CD8-positive, alpha-beta memory T cell (primary cell): ENCODE measurements at regions not wholly inside any gene's neighbourhood (a gene's known extent, or its start where the extent isn't known, plus 50 kb on each side); places are given as distances from the start of the nearest gene placed in this dataset.

Experiments
- CTCF ChIA-PET: fragments of 350-600 bp; sonication (Branson Sonifier 250); formaldehyde crosslinking; loops from one replicate; lab custom pipeline; 2021; ENCODE audit warnings: antibody characterized with exemption; lab: Charles Lee
- POLR2A ChIA-PET: fragments of 350-600 bp; sonication (Branson Sonifier 250); formaldehyde crosslinking; loops from one replicate; lab custom pipeline; 2021; ENCODE audit warnings: antibody characterized with exemption; lab: Charles Lee
- DNase-seq, 5 donors: peaks; one replicate each; pipeline versions ENCODE4 v3.0.0 to v3.0.0-alpha.2; 2020 to 2022; ENCODE audit warnings: mixed read lengths in 1 of 5
- H3K27ac ChIP-seq: one replicate; pipeline ENCODE4 v1.7.0; 2013; ENCODE audit warnings: low read depth, mild to moderate bottlenecking, low read length, moderate library complexity
- H3K27me3 ChIP-seq: 2 replicates; pipeline ENCODE4 v1.7.0; 2013; ENCODE audit warnings: low read length, mild to moderate bottlenecking; ENCODE audit not compliant: insufficient read depth, poor library complexity, severe bottlenecking
- H3K36me3 ChIP-seq: 2 replicates; pipeline ENCODE4 v1.7.0; 2013; ENCODE audit warnings: mild to moderate bottlenecking, low read length, moderate library complexity; ENCODE audit not compliant: insufficient read depth
- H3K4me1 ChIP-seq: 2 replicates; pipeline ENCODE4 v1.7.0; 2013; ENCODE audit warnings: mild to moderate bottlenecking, low read length, moderate library complexity; ENCODE audit not compliant: insufficient read depth
- H3K4me3 ChIP-seq: 2 replicates; pipeline ENCODE4 v1.7.0; 2013; ENCODE audit warnings: mild to moderate bottlenecking, low read length
- H3K9me3 ChIP-seq: 2 replicates; pipeline ENCODE4 v1.7.0; 2013; ENCODE audit warnings: mild to moderate bottlenecking, low read length
- H3K27ac Mint-ChIP-seq, 8 donors: one replicate each; pipeline ENCODE4 v1.8.0; 2020 to 2021; ENCODE audit warnings: mixed read lengths in 8 of 8, mild to moderate bottlenecking in 6 of 8, inconsistent platforms in 3 of 8, moderate library complexity in 3 of 8
- H3K27me3 Mint-ChIP-seq, 2 donors: one replicate each; pipeline ENCODE4 v1.8.0; 2020 to 2021; ENCODE audit warnings: mixed read lengths in 2 of 2, mild to moderate bottlenecking in 1 of 2, moderate library complexity in 1 of 2
- H3K36me3 Mint-ChIP-seq, 3 donors: one replicate each; pipeline ENCODE4 v1.8.0; 2020 to 2021; ENCODE audit warnings: mixed read lengths in 3 of 3, inconsistent platforms in 1 of 3, mild to moderate bottlenecking in 1 of 3
- H3K4me1 Mint-ChIP-seq, 3 donors: one replicate each; pipeline ENCODE4 v1.8.0; 2020 to 2021; ENCODE audit warnings: mixed read lengths in 3 of 3, inconsistent platforms in 1 of 3, mild to moderate bottlenecking in 1 of 3
- H3K4me3 Mint-ChIP-seq, 7 donors: one replicate each; pipeline ENCODE4 v1.8.0; 2020 to 2021; ENCODE audit warnings: mixed read lengths in 7 of 7, mild to moderate bottlenecking in 6 of 7, moderate library complexity in 4 of 7, inconsistent platforms in 2 of 7
- H3K9me3 Mint-ChIP-seq, 5 donors: one replicate each; pipeline ENCODE4 v1.8.0; 2020 to 2022; ENCODE audit warnings: mixed read lengths in 5 of 5, mild to moderate bottlenecking in 3 of 5, moderate library complexity in 2 of 5, inconsistent platforms in 1 of 5

GRCh38 chr5:68480335-68480940 lies 264.9 kb downstream of the PIK3R1 start:
- ChIA-PET CTCF (no interaction called here), POLR2A (no interaction called here)

GRCh38 chr5:68482199-68482598 lies 266.6 kb downstream of the PIK3R1 start:
- POLR2A ChIA-PET: no interaction called here

More at GRCh38 chr5:68480335-68480940, 264.9 kb downstream of the PIK3R1 start:
- Histone ChIP-seq H3K27ac (no peak overlapping the region), H3K9me3 (no peaks in the 10 kb centered on the region), H3K4me1 (no peaks in the 10 kb centered on the region), H3K36me3 (no peaks in the 10 kb centered on the region), H3K27me3 (no peaks in the 10 kb centered on the region), H3K4me3 (no peak overlapping the region)
- H3K4me3 Mint-ChIP-seq: no peak overlapping the region
- no peaks in the 10 kb centered on the region for H3K9me3 Mint-ChIP-seq
- peaks cover 5 to 9% of the 10 kb centered on the region in 2 donors for H3K27me3 Mint-ChIP-seq
- H3K4me1 Mint-ChIP-seq: no peaks in the 10 kb centered on the region
- no peak for DNase-seq
- H3K27ac Mint-ChIP-seq: no peak overlapping the region
- no peaks in the 10 kb centered on the region for H3K36me3 Mint-ChIP-seq

GRCh38 chr5:68484307-68485068 lies 268.9 kb downstream of the PIK3R1 start:
- Histone ChIP-seq H3K9me3 (no peaks in the 10 kb centered on the region), H3K4me3 (no peak overlapping the region), H3K4me1 (no peaks in the 10 kb centered on the region), H3K36me3 (no peaks in the 10 kb centered on the region), H3K27ac (no peak overlapping the region), H3K27me3 (no peaks in the 10 kb centered on the region)
- CTCF ChIA-PET: no interaction called here
- no peak overlapping the region for H3K27ac Mint-ChIP-seq
- POLR2A ChIA-PET: no interaction called here
- no peaks in the 10 kb centered on the region for H3K4me1 Mint-ChIP-seq
- no peak overlapping the region for H3K4me3 Mint-ChIP-seq
- H3K36me3 Mint-ChIP-seq: peaks cover 0 to 5% (median 0%) of the 10 kb centered on the region in 3 donors
- no peak for DNase-seq
- peaks cover 0 to 11% (median 7%) of the 10 kb centered on the region in 5 donors for H3K9me3 Mint-ChIP-seq
- H3K27me3 Mint-ChIP-seq: peaks cover 16 to 23% of the 10 kb centered on the region in 2 donors

More at GRCh38 chr5:68482199-68482598, 266.6 kb downstream of the PIK3R1 start:
- Mint-ChIP-seq H3K9me3 (peaks cover 0 to 1% (median 0%) of the 10 kb centered on the region in 5 donors), H3K27ac (no peak overlapping the region), H3K4me3 (no peak overlapping the region), H3K36me3 (no peaks in the 10 kb centered on the region), H3K4me1 (no peaks in the 10 kb centered on the region), H3K27me3 (peaks cover 12 to 13% of the 10 kb centered on the region in 2 donors)
- CTCF ChIA-PET: no interaction called here
- Histone ChIP-seq H3K4me3 (no peak overlapping the region), H3K27me3 (no peaks in the 10 kb centered on the region), H3K9me3 (no peaks in the 10 kb centered on the region), H3K36me3 (no peaks in the 10 kb centered on the region), H3K27ac (no peak overlapping the region), H3K4me1 (no peaks in the 10 kb centered on the region)
- DNase-seq: no peak

- H3K36me3 Mint-ChIP-seq: peaks cover 0 to 9% (median 0%) of the 10 kb centered on the region in 3 donors
- no peaks in the 10 kb centered on the region for H3K9me3 ChIP-seq
- no peak overlapping the region for H3K27ac ChIP-seq
- no peaks in the 10 kb centered on the region for H3K27me3 ChIP-seq
- H3K27me3 Mint-ChIP-seq: peaks cover 7 to 32% of the 10 kb centered on the region in 2 donors
- H3K36me3 ChIP-seq: no peaks in the 10 kb centered on the region
- no peak for DNase-seq
- no peak overlapping the region for H3K27ac Mint-ChIP-seq
- no peaks in the 10 kb centered on the region for H3K4me1 Mint-ChIP-seq
- H3K4me1 ChIP-seq: no peaks in the 10 kb centered on the region
- peaks cover 0 to 11% (median 7%) of the 10 kb centered on the region in 5 donors for H3K9me3 Mint-ChIP-seq
- H3K4me3 ChIP-seq: no peak overlapping the region
- H3K4me3 Mint-ChIP-seq: no peak overlapping the region
- POLR2A ChIA-PET: no interaction called here
- CTCF ChIA-PET: no interaction called here
Observed at GRCh38 chr5:68489556-68489955, 274.0 kb downstream of the PIK3R1 start.

- Mint-ChIP-seq H3K36me3 (peaks cover 0 to 9% (median 0%) of the 10 kb centered on the region in 3 donors), H3K4me3 (no peak overlapping the region), H3K4me1 (no peaks in the 10 kb centered on the region), H3K27me3 (peaks cover 7 to 32% of the 10 kb centered on the region in 2 donors), H3K9me3 (peaks cover 0 to 11% (median 7%) of the 10 kb centered on the region in 5 donors), H3K27ac (no peak overlapping the region)
- H3K27ac ChIP-seq: no peak overlapping the region
- H3K4me3 ChIP-seq: no peak overlapping the region
- H3K36me3 ChIP-seq: no peaks in the 10 kb centered on the region
- H3K27me3 ChIP-seq: no peaks in the 10 kb centered on the region
- DNase-seq: no peak
- no peaks in the 10 kb centered on the region for H3K9me3 ChIP-seq
- H3K4me1 ChIP-seq: no peaks in the 10 kb centered on the region
- ChIA-PET CTCF (no interaction called here), POLR2A (no interaction called here)
Observed at GRCh38 chr5:68490406-68490805, 274.9 kb downstream of the PIK3R1 start.

- H3K9me3 Mint-ChIP-seq: peaks cover 10 to 28% (median 21%) of the 10 kb centered on the region in 5 donors
- CTCF ChIA-PET: interaction anchor here (0.6 kb wide), 1 partner anchor 11 kb away, joined by 4 read pairs; no protein-coding TSS in a partner anchor
Observed at GRCh38 chr5:68494771-68495170, 279.2 kb downstream of the PIK3R1 start.

GRCh38 chr5:68499987-68500386 lies 284.4 kb downstream of the PIK3R1 start:
- no peaks in the 10 kb centered on the region for H3K4me1 Mint-ChIP-seq
- no peak for DNase-seq
- H3K4me3 ChIP-seq: no peak overlapping the region
- peaks cover 2 to 27% (median 2%) of the 10 kb centered on the region in 3 donors for H3K36me3 Mint-ChIP-seq
- H3K27ac Mint-ChIP-seq: no peak overlapping the region
- peaks cover 0 to 5% of the 10 kb centered on the region in 2 donors for H3K27me3 Mint-ChIP-seq
- no peak overlapping the region for H3K27ac ChIP-seq
- no peaks in the 10 kb centered on the region for H3K36me3 ChIP-seq
- ChIA-PET CTCF (no interaction called here), POLR2A (no interaction called here)
- peaks cover 10 to 31% (median 21%) of the 10 kb centered on the region in 5 donors for H3K9me3 Mint-ChIP-seq
- H3K4me1 ChIP-seq: no peaks in the 10 kb centered on the region
- no peak overlapping the region for H3K4me3 Mint-ChIP-seq
- H3K27me3 ChIP-seq: no peaks in the 10 kb centered on the region
- H3K9me3 ChIP-seq: peaks cover 5% of the 10 kb centered on the region

More at GRCh38 chr5:68494771-68495170, 279.2 kb downstream of the PIK3R1 start:
- POLR2A ChIA-PET: no interaction called here
- H3K36me3 ChIP-seq: no peaks in the 10 kb centered on the region
- DNase-seq: no peak
- H3K27ac ChIP-seq: no peak overlapping the region
- Mint-ChIP-seq H3K4me3 (no peak overlapping the region), H3K27me3 (peaks cover 0 to 10% of the 10 kb centered on the region in 2 donors), H3K36me3 (peaks cover 2 to 23% (median 2%) of the 10 kb centered on the region in 3 donors), H3K27ac (no peak overlapping the region), H3K4me1 (no peaks in the 10 kb centered on the region)
- no peaks in the 10 kb centered on the region for H3K4me1 ChIP-seq
- H3K4me3 ChIP-seq: no peak overlapping the region
- H3K9me3 ChIP-seq: peaks cover 5% of the 10 kb centered on the region
- H3K27me3 ChIP-seq: no peaks in the 10 kb centered on the region

GRCh38 chr5:68500813-68501212 lies 285.3 kb downstream of the PIK3R1 start:
- no peak overlapping the region for H3K27ac ChIP-seq
- Mint-ChIP-seq H3K27ac (no peak overlapping the region), H3K4me3 (no peak overlapping the region), H3K4me1 (no peaks in the 10 kb centered on the region), H3K9me3 (peaks cover 10 to 30% (median 21%) of the 10 kb centered on the region in 5 donors), H3K36me3 (peaks cover 2 to 27% (median 2%) of the 10 kb centered on the region in 3 donors), H3K27me3 (peaks cover 0 to 5% of the 10 kb centered on the region in 2 donors)
- H3K27me3 ChIP-seq: no peaks in the 10 kb centered on the region
- H3K9me3 ChIP-seq: peaks cover 5% of the 10 kb centered on the region
- H3K4me1 ChIP-seq: no peaks in the 10 kb centered on the region
- no peaks in the 10 kb centered on the region for H3K36me3 ChIP-seq
- ChIA-PET CTCF (no interaction called here), POLR2A (no interaction called here)
- H3K4me3 ChIP-seq: no peak overlapping the region
- DNase-seq: no peak
